NB4 (cell line): ENCODE measurements at regions not wholly inside any gene's neighbourhood (a gene's known extent, or its start where the extent isn't known, plus 50 kb on each side); places are given as distances from the start of the nearest gene placed in this dataset.

ENCODE experiments used
- CTCF ChIP-seq: IDR thresholded peaks from one replicate; pipeline ENCODE4 v1.5.1; 2012; ENCODE audit warnings: low read depth, low read length
- POLR2A ChIP-seq: IDR thresholded peaks from 2 replicates; pipeline ENCODE4 v1.6.1; 2011; ENCODE audit warnings: mild to moderate bottlenecking; ENCODE audit not compliant: insufficient read length; ENCODE audit errors: extremely low read depth

DNA sequence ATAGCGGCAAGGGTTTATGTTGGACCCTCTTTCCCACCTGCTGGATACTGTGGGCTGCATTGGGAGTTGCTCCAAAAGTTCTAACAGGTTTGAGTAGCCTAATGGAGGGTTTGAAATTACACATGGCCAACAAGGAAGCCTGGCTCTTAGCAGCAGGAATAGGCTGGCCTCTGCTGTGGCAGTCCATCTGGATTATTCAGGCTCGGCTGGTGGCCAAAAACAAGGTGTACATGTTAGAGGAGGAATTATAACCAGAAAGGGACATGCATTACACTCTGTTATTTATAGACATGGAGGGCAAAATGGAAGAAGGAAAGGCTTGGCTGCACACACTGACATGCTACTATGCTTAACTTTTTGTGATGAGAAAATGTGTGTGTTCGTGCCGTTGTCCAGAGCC lies 61.1 kb upstream of the NRXN1 start:
- TF ChIP-seq POLR2A = no peak
- TF ChIP-seq CTCF = no peak
